ENCODE measurements at regions not wholly inside any gene's neighbourhood (a gene's known extent, or its start where the extent isn't known, plus 50 kb on each side); places are given as distances from the start of the nearest gene placed in this dataset.

DNA sequence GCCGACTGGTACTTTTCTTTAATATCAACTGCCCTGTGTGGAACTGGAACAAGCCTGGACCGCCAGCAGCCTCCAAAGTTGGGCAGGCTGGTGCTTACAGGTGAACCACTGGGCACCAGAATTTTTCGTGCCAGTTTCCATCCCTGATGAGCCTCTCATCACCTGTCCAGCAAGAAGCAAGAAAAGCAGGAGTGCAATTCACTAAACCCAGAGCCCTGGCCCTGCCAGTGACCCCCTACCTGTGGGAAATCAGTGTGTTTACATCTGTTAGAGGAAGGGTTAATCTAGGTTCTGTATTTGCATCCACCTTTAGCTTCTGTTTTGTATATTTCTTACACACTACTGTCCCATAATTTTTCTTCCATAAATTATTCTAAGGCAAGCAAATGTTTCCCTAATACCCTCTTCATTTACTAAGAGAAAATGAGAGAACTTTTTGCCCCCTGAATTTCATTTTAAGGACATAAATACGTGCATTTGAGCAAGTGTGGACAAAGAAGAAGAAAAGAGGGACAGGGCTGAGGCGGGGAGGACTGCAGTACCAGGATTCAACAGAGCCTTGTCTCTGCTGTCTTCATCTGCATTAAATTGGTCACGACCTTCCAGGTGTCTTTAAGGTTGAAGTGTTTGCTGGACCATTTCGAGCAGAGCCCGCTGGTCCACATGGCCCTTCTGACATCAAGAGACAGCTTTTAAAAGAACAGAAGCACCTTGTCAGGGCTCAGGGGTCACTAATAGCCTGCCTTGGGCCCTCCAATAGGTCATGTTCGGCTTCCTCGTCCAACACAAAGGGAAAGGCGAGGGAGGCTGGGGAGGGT lies 763.1 kb downstream of the BCL11A start:
- H3K4me3 Mint-ChIP-seq, result no peak overlapping the region
- no peak for ATAC-seq (ENCODE audit: low read depth in 2 of 2)
- peaks cover 8 to 10% of the 10 kb centered on the region in 2 donors for H3K36me3 Mint-ChIP-seq
- H3K9me3 Mint-ChIP-seq, result peaks cover 0 to 17% (median 6%) of the 10 kb centered on the region in 7 donors
- H3K4me1 Mint-ChIP-seq, result no peaks in the 10 kb centered on the region
- H3K27me3 Mint-ChIP-seq, result peaks cover 0 to 5% (median 0%) of the 10 kb centered on the region in 3 donors
- no peak overlapping the region for H3K27ac Mint-ChIP-seq
- no peak for DNase-seq

DNA sequence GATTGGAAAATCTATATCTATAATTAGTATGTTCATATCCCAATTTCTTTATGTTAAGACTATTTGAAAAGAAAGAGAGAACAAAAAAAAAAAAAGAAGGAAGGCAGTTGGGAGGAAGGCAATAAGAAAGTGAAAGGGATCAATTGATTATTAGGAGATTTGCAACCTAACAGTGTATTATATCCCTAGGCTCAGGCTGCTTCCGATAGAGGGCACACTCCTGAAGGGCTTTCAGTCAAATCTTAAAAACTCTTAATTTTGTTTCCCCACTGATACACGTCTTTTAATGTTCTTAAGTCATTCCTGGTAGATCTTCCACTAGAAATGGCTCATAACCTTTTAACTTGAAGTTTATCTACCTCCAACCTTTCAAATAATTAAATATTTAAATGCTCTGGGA lies 763.9 kb downstream of the BCL11A start:
- Mint-ChIP-seq H3K27me3 (peaks cover 0 to 5% (median 0%) of the 10 kb centered on the region in 3 donors), H3K9me3 (peaks cover 0 to 13% (median 6%) of the 10 kb centered on the region in 7 donors), H3K27ac (no peak overlapping the region), H3K36me3 (peaks cover 8 to 10% of the 10 kb centered on the region in 2 donors), H3K4me3 (no peak overlapping the region), H3K4me1 (no peaks in the 10 kb centered on the region)
- DNase-seq (no peak), ATAC-seq (ENCODE audit: low read depth in 2 of 2) (no peak)

DNA sequence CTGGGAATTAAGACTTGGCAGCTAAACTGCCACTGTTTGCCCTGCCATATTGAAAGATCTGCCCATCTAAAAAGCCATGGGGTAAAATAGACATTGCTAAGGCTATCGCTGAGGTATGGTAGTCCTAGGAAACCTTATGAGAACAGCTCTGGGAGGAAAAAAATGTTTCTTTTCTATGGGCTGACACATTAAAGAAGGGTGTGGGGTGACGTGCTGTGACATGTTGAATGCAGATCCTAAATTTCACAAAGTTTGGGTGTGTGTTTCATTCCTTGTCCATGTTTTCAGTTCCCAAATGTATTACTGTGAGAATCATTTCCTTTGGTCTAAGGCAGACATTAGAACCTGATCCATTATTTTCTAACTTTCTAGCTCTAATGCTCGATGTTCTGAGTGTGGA lies 766.4 kb downstream of the BCL11A start:
- peaks cover 0 to 5% (median 0%) of the 10 kb centered on the region in 3 donors for H3K27me3 Mint-ChIP-seq
- no peak overlapping the region for H3K4me3 Mint-ChIP-seq
- ATAC-seq (ENCODE audit: low read depth in 2 of 2) (no peak), DNase-seq (no peak)
- H3K4me1 Mint-ChIP-seq, result no peaks in the 10 kb centered on the region
- H3K27ac Mint-ChIP-seq, result no peak overlapping the region
- H3K9me3 Mint-ChIP-seq, result no peaks in the 10 kb centered on the region
- no peaks in the 10 kb centered on the region for H3K36me3 Mint-ChIP-seq

DNA sequence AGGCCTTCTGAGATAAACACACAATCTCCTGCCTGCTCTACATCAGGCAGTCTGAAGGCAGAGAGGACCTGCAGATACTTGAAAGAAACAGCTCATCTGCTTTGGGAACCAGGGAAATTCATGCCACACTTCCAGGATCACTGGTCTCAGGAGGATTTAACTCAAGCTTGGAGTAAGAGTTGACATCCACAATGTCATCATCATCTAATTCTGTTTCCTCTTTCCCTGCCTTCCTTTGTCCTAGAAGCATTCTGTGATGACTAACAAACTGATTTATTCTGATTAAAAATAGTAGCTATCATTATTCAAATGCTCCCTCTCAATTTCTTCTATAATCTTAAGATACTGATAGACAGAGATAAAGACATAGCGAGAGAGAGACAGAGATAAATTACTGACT lies 766.8 kb downstream of the BCL11A start:
- DNase-seq (no peak), ATAC-seq (ENCODE audit: low read depth in 2 of 2) (no peak)
- peaks cover 0 to 5% (median 0%) of the 10 kb centered on the region in 3 donors for H3K27me3 Mint-ChIP-seq
- H3K27ac Mint-ChIP-seq, result no peak overlapping the region
- no peaks in the 10 kb centered on the region for H3K9me3 Mint-ChIP-seq
- H3K36me3 Mint-ChIP-seq, result no peaks in the 10 kb centered on the region
- H3K4me3 Mint-ChIP-seq, result no peak overlapping the region
- H3K4me1 Mint-ChIP-seq, result no peaks in the 10 kb centered on the region

DNA sequence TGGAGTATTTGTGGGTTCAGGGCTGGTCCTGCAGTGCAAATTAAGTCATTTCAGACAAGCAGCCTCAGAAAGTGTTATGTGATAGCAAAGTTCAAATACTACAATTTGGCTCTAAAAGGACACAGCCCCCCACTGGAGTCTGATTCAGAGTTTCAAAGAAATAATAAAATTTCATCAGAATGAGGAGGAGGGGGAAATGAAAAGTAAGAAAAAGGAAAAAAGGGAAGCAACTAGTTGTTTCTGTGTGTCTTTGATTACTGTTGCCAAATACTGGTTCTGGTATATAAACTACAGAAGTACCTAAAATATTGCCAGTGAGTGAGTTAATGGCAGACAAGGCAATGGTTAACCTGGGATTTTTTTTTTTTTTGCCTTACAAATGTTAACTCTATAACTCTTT lies 773.9 kb downstream of the BCL11A start:
- Mint-ChIP-seq H3K27ac (no peak overlapping the region), H3K4me1 (peaks cover 0 to 3% (median 0%) of the 10 kb centered on the region in 3 donors), H3K27me3 (peaks cover 0 to 13% (median 0%) of the 10 kb centered on the region in 3 donors), H3K36me3 (no peaks in the 10 kb centered on the region), H3K4me3 (no peak overlapping the region), H3K9me3 (no peaks in the 10 kb centered on the region)
- DNase-seq (no peak), ATAC-seq (ENCODE audit: low read depth in 2 of 2) (no peak)

DNA sequence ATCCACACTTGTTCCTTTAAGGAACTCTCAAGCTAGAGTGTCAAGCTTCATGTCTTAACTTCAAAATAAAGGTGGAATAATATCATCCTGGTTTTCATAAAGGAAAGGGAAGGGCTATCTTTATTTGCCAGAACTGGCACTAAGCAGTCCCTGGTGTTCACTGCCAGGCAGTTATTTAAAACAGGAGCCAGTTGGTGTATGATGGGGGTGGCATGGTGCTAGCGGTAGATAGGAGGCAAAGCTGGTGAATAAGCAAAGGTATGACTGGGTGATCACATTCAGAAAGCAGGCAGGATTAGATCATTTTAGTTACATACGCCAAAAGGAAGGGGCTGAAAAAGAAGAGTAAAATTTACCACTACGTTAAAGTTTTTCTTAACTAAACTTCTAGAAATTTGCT lies 776.3 kb downstream of the BCL11A start:
- Mint-ChIP-seq H3K36me3 (no peaks in the 10 kb centered on the region), H3K27ac (no peak overlapping the region), H3K9me3 (no peaks in the 10 kb centered on the region), H3K27me3 (peaks cover 0 to 19% (median 0%) of the 10 kb centered on the region in 3 donors), H3K4me1 (peaks cover 0 to 3% (median 0%) of the 10 kb centered on the region in 3 donors), H3K4me3 (no peak overlapping the region)
- ATAC-seq (ENCODE audit: low read depth in 2 of 2) (no peak), DNase-seq (no peak)

DNA sequence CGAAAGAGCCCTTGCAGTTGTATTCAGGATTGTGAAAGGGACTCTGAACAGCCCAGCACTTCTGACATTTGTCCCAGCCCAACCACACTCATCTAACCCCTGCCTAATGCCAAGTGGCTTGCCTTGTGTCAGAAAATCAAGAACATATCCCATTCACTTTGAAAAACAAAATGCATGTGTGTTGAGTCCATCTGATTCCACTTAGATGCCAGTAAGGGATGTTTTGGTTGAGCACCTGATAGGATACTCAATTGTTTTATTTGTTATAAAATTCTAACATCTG lies 776.8 kb downstream of the BCL11A start:
- Mint-ChIP-seq H3K27me3 (peaks cover 0 to 19% (median 0%) of the 10 kb centered on the region in 3 donors), H3K4me1 (peaks cover 0 to 3% (median 0%) of the 10 kb centered on the region in 3 donors), H3K27ac (no peak overlapping the region), H3K36me3 (no peaks in the 10 kb centered on the region), H3K9me3 (no peaks in the 10 kb centered on the region), H3K4me3 (no peak overlapping the region)
- ATAC-seq (ENCODE audit: low read depth in 2 of 2) (no peak), DNase-seq (no peak)

DNA sequence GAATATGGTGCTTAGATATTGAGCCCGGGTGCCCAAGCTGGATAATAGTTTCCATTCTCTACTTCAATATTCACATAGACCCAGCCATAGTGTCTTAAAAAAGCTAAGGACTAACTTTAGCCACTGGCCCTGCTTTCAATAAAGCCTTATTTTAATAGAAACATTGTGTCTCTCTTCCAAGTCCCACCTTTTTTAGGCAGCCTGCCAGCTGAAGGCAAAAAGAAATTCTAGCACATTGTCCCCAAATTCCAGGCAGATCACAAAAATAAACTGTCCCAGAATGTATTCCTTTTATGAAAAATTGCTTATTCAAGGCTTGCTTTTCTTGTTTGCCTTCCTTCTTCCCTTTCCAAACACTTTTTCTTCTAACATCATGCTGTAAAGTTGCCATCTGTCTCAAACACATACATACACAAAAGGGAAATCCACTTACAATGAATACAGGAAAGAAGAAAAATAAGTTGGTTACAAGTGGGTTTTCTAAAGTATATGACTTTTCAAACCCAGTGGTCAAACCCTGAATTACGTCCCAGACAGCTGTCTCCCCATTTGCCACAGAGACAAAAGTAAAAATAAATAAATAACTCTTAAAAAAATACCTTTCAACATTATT lies 778.5 kb downstream of the BCL11A start:
- DNase-seq (no peak), ATAC-seq (ENCODE audit: low read depth in 2 of 2) (no peak)
- Mint-ChIP-seq H3K4me3 (no peak overlapping the region), H3K4me1 (peaks cover 0 to 3% (median 0%) of the 10 kb centered on the region in 3 donors), H3K27ac (no peak overlapping the region), H3K9me3 (no peaks in the 10 kb centered on the region), H3K36me3 (no peaks in the 10 kb centered on the region), H3K27me3 (peaks cover 0 to 19% (median 0%) of the 10 kb centered on the region in 3 donors)

DNA sequence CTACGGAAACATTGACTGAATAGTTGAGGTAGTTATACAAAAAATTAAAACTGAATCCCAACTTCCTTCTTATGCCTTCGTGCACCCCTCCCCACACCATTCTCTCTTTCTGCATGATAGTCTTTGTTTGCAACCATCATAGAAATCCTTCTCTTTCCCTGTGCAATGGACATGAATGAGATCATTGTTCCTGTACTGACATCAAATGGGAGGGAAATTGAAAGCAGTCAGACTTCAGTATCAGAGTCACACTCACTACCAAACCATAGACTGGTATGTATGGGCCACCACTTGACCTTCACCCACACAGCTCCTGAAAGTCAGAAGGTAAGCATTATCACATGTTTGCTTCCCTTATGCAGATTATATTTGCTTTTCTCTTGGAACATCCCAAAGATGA lies 782.8 kb downstream of the BCL11A start:
- DNase-seq (no peak), ATAC-seq (ENCODE audit: low read depth in 2 of 2) (no peak)
- Mint-ChIP-seq H3K36me3 (no peaks in the 10 kb centered on the region), H3K4me1 (no peaks in the 10 kb centered on the region), H3K4me3 (no peak overlapping the region), H3K27ac (peak overlapping the region in 1 of 6 donors; percentile 18), H3K9me3 (no peaks in the 10 kb centered on the region), H3K27me3 (peaks cover 0 to 7% (median 0%) of the 10 kb centered on the region in 3 donors)

DNA sequence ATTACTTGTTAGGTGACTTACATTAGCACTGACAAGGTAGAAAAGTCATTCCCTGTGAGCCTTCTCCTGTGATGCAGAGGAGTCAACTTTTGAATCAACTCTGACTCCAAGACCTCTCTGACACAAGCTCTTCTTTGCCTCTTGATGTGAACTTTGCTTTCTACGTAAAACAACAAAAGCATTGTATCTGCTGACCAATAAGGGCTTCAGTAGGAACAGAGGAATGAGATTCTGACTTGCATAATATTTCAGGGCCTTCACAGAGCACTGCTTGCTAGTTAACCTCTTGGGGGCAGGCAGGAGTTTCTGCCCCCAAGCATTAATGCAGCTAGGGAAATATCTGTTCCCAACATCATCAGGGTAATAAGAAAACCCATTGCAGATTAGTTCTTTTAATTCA lies 791.5 kb downstream of the BCL11A start:
- DNase-seq (no peak), ATAC-seq (ENCODE audit: low read depth in 2 of 2) (no peak)
- Mint-ChIP-seq H3K4me1 (no peaks in the 10 kb centered on the region), H3K27me3 (no peaks in the 10 kb centered on the region), H3K27ac (no peak overlapping the region), H3K9me3 (no peaks in the 10 kb centered on the region), H3K4me3 (no peak overlapping the region), H3K36me3 (no peaks in the 10 kb centered on the region)

DNA sequence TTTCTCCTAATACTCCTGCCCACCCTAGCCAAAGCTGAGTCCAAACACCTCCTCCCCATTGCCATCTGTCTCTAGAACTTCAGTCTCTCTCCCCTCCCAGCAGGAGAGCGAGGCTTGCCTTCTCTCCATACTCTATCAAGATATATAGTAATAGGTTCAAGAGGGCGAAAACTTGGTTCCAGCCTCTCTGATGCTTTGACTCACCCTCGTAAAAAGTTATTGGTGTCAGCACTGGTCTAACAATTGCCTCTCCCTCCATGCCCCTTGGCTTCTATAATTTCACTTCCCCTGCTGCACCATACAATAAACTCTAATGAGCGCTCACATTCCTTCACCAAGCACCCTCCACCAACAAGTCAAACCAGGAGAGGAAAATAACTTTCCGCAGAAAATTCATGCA lies 797.3 kb downstream of the BCL11A start:
- Mint-ChIP-seq H3K27me3 (no peaks in the 10 kb centered on the region), H3K9me3 (peaks cover 0 to 7% (median 0%) of the 10 kb centered on the region in 7 donors), H3K36me3 (no peaks in the 10 kb centered on the region), H3K4me1 (no peaks in the 10 kb centered on the region), H3K27ac (no peak overlapping the region), H3K4me3 (no peak overlapping the region)
- ATAC-seq (ENCODE audit: low read depth in 2 of 2) (no peak), DNase-seq (no peak)

DNA sequence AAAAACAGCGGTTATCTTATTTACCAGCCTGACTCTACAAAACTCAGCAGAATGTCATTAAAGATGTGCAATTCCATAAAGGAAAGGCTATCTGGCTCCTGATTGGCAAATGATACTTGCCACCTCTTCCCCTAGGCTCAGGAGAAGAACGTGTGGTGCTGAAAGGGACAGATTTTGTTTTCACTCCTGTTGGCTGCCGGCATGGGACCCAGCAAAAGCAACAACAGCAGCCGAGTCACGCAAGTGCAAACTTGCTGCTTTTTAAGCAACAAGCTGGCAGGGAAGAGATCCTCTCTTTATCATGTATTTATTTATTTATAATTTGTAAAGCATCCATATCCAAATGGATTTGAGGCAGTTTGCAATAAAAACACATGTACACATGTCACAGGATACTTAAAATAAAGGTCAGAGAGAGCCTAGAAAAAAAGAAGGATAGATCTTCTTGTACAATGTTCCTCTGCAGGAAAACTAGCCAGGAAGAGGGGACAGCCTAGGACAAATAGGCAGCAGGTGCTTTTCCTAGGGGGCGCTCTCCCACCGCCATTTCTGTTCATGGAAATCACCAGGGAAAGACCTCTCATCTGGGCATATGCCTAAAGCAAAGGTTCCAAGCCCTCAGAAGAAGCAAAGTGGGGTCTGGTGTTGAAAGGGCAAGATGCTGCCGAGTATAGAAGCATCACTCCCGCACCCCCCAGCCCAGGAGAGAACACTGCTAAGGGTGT lies 799.3 kb downstream of the BCL11A start:
- DNase-seq (no peak), ATAC-seq (ENCODE audit: low read depth in 2 of 2) (no peak)
- Mint-ChIP-seq H3K36me3 (no peaks in the 10 kb centered on the region), H3K27ac (no peak overlapping the region), H3K4me1 (no peaks in the 10 kb centered on the region), H3K4me3 (no peak overlapping the region), H3K9me3 (peaks cover 0 to 7% (median 0%) of the 10 kb centered on the region in 7 donors), H3K27me3 (no peaks in the 10 kb centered on the region)

DNA sequence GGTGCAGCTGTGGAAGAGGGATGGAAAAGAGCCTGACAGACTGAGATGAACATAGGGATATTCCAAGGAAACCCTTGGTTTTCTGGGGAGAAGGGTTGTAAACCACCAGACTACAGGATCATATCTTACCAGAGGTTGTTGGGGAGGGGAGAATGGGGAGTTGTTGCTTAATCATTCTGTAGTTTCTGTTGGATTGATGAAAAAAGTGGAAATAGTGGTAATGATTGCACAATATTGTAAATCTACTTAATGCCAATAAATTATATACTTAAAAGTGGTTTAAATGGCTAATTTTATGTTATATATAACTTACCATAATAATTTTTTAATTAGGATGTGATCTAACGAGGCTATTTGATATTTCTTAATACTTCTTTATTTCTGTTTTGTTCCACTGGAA lies 800.9 kb downstream of the BCL11A start:
- Mint-ChIP-seq H3K4me3 (no peak overlapping the region), H3K4me1 (no peaks in the 10 kb centered on the region), H3K27ac (peak overlapping the region in 1 of 6 donors; percentile 9), H3K27me3 (no peaks in the 10 kb centered on the region), H3K9me3 (peaks cover 0 to 7% (median 0%) of the 10 kb centered on the region in 7 donors), H3K36me3 (no peaks in the 10 kb centered on the region)
- ATAC-seq (ENCODE audit: low read depth in 2 of 2) (no peak), DNase-seq (no peak)

DNA sequence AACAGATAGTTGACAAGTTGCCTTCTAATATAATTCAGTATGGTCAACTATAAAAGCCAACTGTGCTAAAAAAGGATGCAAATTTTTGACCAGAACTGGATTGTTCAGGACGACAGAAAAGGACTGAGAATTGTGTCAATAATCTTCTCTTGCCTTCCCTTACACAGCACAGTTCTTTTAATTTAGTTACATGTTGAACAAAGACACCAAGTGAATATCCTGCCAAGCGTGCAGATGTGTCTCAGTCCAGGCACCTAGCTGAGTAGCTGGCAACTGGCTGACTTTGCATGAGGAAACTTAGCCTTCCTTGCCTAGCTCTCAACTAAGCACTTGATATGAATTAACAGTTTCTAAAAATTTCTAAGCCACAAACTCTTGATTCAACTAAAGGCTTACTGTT lies 801.4 kb downstream of the BCL11A start:
- Mint-ChIP-seq H3K27me3 (no peaks in the 10 kb centered on the region), H3K9me3 (peaks cover 0 to 7% (median 0%) of the 10 kb centered on the region in 7 donors), H3K36me3 (no peaks in the 10 kb centered on the region), H3K4me1 (no peaks in the 10 kb centered on the region), H3K27ac (no peak overlapping the region), H3K4me3 (no peak overlapping the region)
- ATAC-seq (ENCODE audit: low read depth in 2 of 2) (no peak), DNase-seq (no peak)

All from naive B cell (primary cell).